Spleen (tissue), 7 donors: ENCODE measurements at regions not wholly inside any gene's neighbourhood (a gene's known extent, or its start where the extent isn't known, plus 50 kb on each side); places are given as distances from the start of the nearest gene placed in this dataset.

Experiments used
- POLR2A ChIP-seq, 3 donors: fragments of 450-650 bp; IDR thresholded peaks; one replicate each; pipeline ENCODE4 v1.5.1; 2017; ENCODE audit warnings: antibody characterized with exemption in 3 of 3, mild to moderate bottlenecking in 1 of 3
- TF ChIP-seq, protein P1 (sequence below), 11 experiments: fragments of 200-600 bp in 7 of 11; fragments of 450-650 bp in 4 of 11; sonication (generic) in 4 of 11; IDR thresholded peaks in 8 of 11; conservative IDR thresholded peaks in 3 of 11; 1 replicate in 7 of 11; 2 replicates in 4 of 11; pipeline versions ENCODE4 v1.4.0 to v1.8.0; 2016 to 2021; ENCODE audit warnings: antibody characterized with exemption in 11 of 11, inconsistent platforms in 4 of 11, mild to moderate bottlenecking in 1 of 11
- donor health status: DM: no; HTN: no; CAD: no; lungs with moderate emphysema.
- donor health status: DM: no; HTN: no; CAD: no.
- donor health status: DM: no; HTN: no; CAD: no.

DNA sequence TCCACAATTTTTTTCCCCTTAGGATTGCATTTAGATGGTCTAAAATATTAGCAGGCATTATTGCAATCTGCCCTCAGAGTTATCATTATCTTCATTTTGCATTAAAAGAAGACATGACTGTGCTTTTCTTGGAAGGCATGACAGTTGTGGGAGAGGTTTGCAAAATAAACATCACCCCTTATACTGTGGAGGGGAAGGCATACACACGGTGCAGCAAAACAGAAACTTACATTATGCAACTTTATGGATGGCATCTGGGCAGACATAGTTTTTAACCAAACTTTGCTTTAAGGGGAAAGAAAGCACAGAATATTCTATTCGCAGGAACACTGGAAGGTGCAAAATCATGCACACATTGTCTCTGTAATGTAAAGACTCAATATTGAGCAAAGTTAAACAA lies 505.8 kb upstream of the ADAMTS16 start:
- TF ChIP-seq, protein P1, sequence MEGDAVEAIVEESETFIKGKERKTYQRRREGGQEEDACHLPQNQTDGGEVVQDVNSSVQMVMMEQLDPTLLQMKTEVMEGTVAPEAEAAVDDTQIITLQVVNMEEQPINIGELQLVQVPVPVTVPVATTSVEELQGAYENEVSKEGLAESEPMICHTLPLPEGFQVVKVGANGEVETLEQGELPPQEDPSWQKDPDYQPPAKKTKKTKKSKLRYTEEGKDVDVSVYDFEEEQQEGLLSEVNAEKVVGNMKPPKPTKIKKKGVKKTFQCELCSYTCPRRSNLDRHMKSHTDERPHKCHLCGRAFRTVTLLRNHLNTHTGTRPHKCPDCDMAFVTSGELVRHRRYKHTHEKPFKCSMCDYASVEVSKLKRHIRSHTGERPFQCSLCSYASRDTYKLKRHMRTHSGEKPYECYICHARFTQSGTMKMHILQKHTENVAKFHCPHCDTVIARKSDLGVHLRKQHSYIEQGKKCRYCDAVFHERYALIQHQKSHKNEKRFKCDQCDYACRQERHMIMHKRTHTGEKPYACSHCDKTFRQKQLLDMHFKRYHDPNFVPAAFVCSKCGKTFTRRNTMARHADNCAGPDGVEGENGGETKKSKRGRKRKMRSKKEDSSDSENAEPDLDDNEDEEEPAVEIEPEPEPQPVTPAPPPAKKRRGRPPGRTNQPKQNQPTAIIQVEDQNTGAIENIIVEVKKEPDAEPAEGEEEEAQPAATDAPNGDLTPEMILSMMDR (IDR thresholded peaks at IDR 0.05 in 8 of 11, conservative IDR thresholded peaks at IDR 0.05 in 3 of 11) = no peak
- no peak for TF ChIP-seq POLR2A (IDR thresholded peaks at IDR 0.05)
